Activated T-cell treated with anti-CD3 and anti-CD28 coated beads, Interleukin-2, amount 50 U/mL, for 72 hours (primary cell): ENCODE measurements at regions not wholly inside any gene's neighbourhood (a gene's known extent, or its start where the extent isn't known, plus 50 kb on each side); places are given as distances from the start of the nearest gene placed in this dataset.

ENCODE experiments used
- ATAC-seq, 2 donors: fragments of 150-1000 bp; cut with Tn5 transposase; replicated peaks in 1 of 2; 2 replicates each; pipeline ENCODE4 v1.10.0; 2021; ENCODE audit warnings: moderate library complexity in 2 of 2, mild to moderate bottlenecking in 1 of 2
- DNase-seq, 2 donors: peaks; one replicate each; pipeline ENCODE4 v3.0.0; 2021 to 2022; ENCODE audit warnings: mixed read lengths in 1 of 2
- H3K27ac Mint-ChIP-seq: one replicate; pipeline ENCODE4 v1.8.0; 2022; ENCODE audit warnings: mild to moderate bottlenecking, moderate library complexity, mixed read lengths
- H3K27me3 Mint-ChIP-seq: one replicate; pipeline ENCODE4 v1.8.0; 2022; ENCODE audit warnings: low read depth, mixed read lengths
- H3K36me3 Mint-ChIP-seq, 2 donors: one replicate each; pipeline ENCODE4 v1.8.0; 2022; ENCODE audit warnings: mixed read lengths in 2 of 2, mild to moderate bottlenecking in 1 of 2; ENCODE audit not compliant: insufficient read depth in 2 of 2
- H3K4me1 Mint-ChIP-seq: one replicate; pipeline ENCODE4 v1.8.0; 2022; ENCODE audit warnings: low read depth, mixed read lengths
- H3K4me3 Mint-ChIP-seq, 2 donors: one replicate each; pipeline ENCODE4 v1.8.0; 2022; ENCODE audit warnings: mild to moderate bottlenecking in 2 of 2, mixed read lengths in 2 of 2, moderate library complexity in 2 of 2
- H3K9me3 Mint-ChIP-seq, 2 donors: one replicate each; pipeline ENCODE4 v1.8.0; 2022; ENCODE audit warnings: mixed read lengths in 2 of 2

DNA sequence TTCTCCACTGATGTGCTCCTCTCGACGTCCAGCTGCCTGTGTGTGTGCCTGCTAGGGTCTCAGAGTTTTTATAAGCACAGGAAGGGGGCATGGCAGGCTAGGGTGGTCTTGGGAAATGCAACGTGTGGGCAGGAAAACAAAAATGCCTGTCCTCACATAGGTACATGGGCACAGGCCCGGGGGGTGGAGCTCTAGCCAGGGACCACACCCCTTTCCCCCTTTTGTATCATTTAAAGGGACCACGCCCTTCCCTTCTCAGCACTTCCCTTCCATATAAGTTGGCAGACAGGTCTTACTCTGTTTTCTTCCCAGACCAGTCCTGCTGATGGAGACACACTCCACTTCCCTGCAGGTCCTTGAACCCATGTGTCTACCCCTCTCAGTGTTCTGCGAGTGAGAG, 645.0 kb downstream of the CBLN2 start:
- DNase-seq = no peak
- peaks cover 2 to 8% of the 10 kb centered on the region in 2 donors for H3K9me3 Mint-ChIP-seq
- no peaks in the 10 kb centered on the region for H3K27me3 Mint-ChIP-seq
- H3K36me3 Mint-ChIP-seq = no peaks in the 10 kb centered on the region
- no peak overlapping the region for H3K4me3 Mint-ChIP-seq
- no peak overlapping the region for H3K27ac Mint-ChIP-seq
- no peak for ATAC-seq
- H3K4me1 Mint-ChIP-seq = no peaks in the 10 kb centered on the region

DNA sequence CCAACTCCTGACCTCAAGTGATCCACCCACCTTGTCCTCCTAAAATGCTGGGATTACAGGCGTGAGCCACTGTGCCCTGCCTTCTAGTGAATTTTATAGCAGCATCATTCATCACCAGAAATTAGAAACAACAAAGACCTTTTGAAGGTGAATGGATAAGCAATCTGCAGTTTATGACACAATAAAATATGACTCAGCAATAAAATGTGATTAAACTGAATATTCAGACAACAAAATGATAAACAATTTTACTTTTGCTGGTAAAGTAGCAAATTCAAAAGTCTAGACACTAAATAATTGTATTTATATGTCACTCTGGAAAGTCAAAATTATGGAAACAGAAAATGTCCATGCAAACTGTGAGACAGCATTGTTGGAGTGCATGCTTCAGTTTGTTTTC, 656.6 kb downstream of the CBLN2 start:
- peaks cover 4 to 10% of the 10 kb centered on the region in 2 donors for H3K9me3 Mint-ChIP-seq
- DNase-seq (no peak), ATAC-seq (no peak)
- H3K4me3 Mint-ChIP-seq = no peak overlapping the region
- no peaks in the 10 kb centered on the region for H3K36me3 Mint-ChIP-seq
- H3K27me3 Mint-ChIP-seq = no peaks in the 10 kb centered on the region
- H3K27ac Mint-ChIP-seq = no peak overlapping the region
- H3K4me1 Mint-ChIP-seq = no peaks in the 10 kb centered on the region

DNA sequence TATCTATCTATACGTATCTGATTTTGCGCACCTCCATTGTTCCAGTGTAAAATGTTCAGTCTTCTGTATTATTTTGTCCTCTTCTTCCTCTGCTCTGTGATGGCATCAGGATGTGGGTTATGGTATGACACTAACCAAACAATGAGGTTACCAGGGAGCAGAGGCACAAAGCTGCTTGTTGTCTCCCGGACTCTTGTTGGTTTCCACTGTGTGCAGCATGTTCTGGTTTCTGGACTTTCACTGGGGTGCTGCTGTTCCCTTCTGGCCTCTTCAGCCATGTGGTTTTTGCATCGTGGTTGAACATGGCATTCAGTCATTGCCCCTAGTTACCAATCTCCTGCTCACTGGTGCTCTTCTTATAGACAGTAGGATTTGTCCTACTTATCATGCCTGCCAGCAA, 665.9 kb downstream of the CBLN2 start:
- peaks cover 0 to 3% of the 10 kb centered on the region in 2 donors for H3K9me3 Mint-ChIP-seq
- no peaks in the 10 kb centered on the region for H3K4me1 Mint-ChIP-seq
- H3K4me3 Mint-ChIP-seq = no peak overlapping the region
- no peak overlapping the region for H3K27ac Mint-ChIP-seq
- no peak for DNase-seq
- H3K36me3 Mint-ChIP-seq = no peaks in the 10 kb centered on the region
- ATAC-seq = no peak
- H3K27me3 Mint-ChIP-seq = no peaks in the 10 kb centered on the region

DNA sequence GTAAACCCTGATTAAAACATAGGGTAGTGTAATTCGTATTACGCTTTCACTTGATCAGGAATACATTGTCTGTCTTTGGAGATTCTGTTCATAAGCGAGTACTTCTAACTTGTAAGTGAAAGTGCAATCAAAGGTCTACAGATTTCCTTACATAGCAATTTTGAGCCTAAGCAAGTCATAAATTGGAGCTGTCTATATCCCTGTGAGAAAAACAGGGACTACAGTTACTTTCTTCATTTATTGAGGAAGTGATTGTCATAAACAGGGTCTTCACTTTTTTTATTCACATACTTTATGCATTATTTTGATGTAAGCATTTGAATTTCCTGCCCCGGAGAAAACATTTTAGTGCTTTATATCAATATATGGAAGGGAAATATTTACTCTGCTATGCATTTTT, 670.4 kb downstream of the CBLN2 start:
- Mint-ChIP-seq H3K4me1 (no peaks in the 10 kb centered on the region), H3K36me3 (no peaks in the 10 kb centered on the region)

DNA sequence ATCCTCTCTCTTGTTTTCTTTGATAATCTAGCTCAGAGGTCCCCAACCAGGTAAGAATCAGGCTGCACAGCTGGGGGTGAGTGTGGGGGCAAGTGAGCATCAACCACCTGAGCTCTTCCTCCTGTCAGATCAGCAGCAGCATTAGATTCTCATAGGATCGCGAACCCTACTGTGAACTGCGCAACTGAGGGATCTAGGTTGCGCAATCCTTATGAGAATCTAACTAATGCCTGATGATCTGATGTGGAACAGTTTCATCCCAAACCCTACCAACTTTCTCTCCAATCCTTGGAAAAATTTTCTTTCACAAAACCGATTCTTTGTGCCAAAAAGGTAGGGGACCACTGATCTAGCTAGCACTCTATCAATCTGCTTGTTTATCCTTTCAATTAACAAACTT, 678.3 kb downstream of the CBLN2 start:
- no peak for ATAC-seq
- Mint-ChIP-seq H3K27ac (no peak overlapping the region), H3K9me3 (peaks cover 2 to 6% of the 10 kb centered on the region in 2 donors), H3K4me3 (no peak overlapping the region), H3K36me3 (no peaks in the 10 kb centered on the region), H3K27me3 (no peaks in the 10 kb centered on the region), H3K4me1 (no peaks in the 10 kb centered on the region)
- no peak for DNase-seq

More for the DNA sequence above, 670.4 kb downstream of the CBLN2 start:
- DNase-seq = no peak
- no peak for ATAC-seq
- Mint-ChIP-seq H3K27ac (no peak overlapping the region), H3K9me3 (peaks cover 1 to 2% of the 10 kb centered on the region in 2 donors), H3K27me3 (no peaks in the 10 kb centered on the region), H3K4me3 (no peak overlapping the region)

DNA sequence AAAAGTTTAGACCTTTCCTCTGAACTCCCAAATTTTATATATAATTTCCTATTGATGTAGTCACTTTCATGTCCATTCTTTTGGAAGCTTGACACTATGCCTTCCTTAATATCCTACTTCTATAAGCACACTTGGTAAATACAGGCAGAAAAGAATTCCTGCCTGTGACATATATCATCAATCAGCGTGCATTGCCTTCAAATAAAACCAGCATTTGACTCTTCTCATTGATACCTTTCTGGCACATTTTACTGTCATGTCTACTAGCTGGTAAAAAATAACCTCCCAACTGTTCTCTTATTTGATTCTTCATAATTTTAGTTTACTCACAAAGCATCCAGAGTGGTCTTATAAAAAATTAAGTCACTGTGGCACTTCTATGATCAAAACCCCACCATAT, 693.5 kb downstream of the CBLN2 start:
- H3K4me1 Mint-ChIP-seq = no peaks in the 10 kb centered on the region
- H3K9me3 Mint-ChIP-seq = peaks cover 4 to 6% of the 10 kb centered on the region in 2 donors
- H3K36me3 Mint-ChIP-seq = peaks cover 0 to 2% of the 10 kb centered on the region in 2 donors
- H3K27ac Mint-ChIP-seq = no peak overlapping the region
- H3K4me3 Mint-ChIP-seq = no peak overlapping the region
- DNase-seq (no peak), ATAC-seq (no peak)
- H3K27me3 Mint-ChIP-seq = no peaks in the 10 kb centered on the region

DNA sequence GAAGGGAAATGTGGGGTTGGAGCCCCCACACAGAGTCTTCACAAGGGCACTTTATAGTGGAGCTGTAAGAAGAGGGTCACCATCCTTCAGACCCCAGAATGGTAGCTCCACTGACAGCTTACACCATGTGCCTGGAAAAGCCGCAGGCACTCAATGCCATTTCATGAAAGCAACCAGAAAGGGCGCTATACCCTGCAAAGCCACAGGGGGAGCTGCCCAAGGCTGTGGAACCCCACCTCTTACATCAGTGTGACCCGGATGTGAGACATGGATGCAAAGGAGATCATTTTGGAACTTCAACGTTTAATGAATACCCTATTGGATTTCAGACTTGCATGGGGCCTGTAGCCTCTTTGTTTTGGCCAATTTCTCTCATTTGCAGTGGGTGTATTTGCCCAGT, 694.7 kb downstream of the CBLN2 start:
- H3K27me3 Mint-ChIP-seq = no peaks in the 10 kb centered on the region
- peaks cover 4% of the 10 kb centered on the region in 2 donors for H3K9me3 Mint-ChIP-seq
- no peaks in the 10 kb centered on the region for H3K4me1 Mint-ChIP-seq
- H3K36me3 Mint-ChIP-seq = peaks cover 0 to 2% of the 10 kb centered on the region in 2 donors
- no peak overlapping the region for H3K4me3 Mint-ChIP-seq
- no peak for ATAC-seq
- H3K27ac Mint-ChIP-seq = no peak overlapping the region
- no peak for DNase-seq

DNA sequence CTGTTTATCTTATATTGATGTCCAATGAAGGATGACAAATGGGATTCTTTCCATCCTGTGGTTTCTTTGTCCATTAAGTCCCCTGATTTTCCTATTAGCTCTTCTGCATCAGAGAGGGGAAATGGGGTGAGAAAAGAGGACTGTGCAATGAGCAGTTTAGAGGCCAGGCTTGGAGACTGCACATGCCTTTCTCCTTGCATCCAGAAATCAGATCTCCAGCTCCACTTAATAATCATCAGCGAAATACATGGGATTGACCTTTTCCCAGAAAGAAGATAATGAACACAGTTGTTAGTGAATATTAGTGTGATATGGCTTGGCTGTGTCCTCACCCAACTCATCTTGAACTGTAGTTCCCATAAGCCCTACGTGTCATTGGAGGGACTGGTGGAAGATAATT, 697.4 kb downstream of the CBLN2 start:
- H3K27me3 Mint-ChIP-seq = no peaks in the 10 kb centered on the region
- no peak overlapping the region for H3K4me3 Mint-ChIP-seq
- peaks cover 0 to 2% of the 10 kb centered on the region in 2 donors for H3K36me3 Mint-ChIP-seq
- DNase-seq (no peak), ATAC-seq (no peak)
- H3K4me1 Mint-ChIP-seq = no peaks in the 10 kb centered on the region
- peaks cover 4% of the 10 kb centered on the region in 2 donors for H3K9me3 Mint-ChIP-seq
- no peak overlapping the region for H3K27ac Mint-ChIP-seq

DNA sequence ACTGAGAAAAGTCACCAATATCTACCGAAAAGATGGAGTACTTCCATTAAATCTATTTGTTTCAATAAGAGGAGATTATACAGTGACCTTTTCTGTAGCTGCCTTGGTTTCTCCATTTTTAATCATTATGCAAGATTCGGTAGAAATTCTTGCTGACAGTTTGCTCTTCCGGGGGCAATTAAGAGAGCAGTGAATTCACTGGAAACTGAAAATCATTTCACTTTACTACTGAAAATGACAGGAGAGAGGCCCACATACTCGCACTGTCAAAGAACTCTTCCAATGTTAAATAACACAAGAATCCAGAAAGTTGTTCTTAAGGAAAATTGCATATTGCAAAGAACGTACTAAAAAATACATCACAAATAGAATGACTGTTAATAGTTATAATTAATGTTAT, 699.3 kb downstream of the CBLN2 start:
- Mint-ChIP-seq H3K4me1 (no peaks in the 10 kb centered on the region), H3K27me3 (no peaks in the 10 kb centered on the region), H3K27ac (no peak overlapping the region), H3K9me3 (peaks cover 1 to 4% of the 10 kb centered on the region in 2 donors), H3K4me3 (no peak overlapping the region), H3K36me3 (peaks cover 0 to 2% of the 10 kb centered on the region in 2 donors)
- DNase-seq (no peak), ATAC-seq (no peak)

DNA sequence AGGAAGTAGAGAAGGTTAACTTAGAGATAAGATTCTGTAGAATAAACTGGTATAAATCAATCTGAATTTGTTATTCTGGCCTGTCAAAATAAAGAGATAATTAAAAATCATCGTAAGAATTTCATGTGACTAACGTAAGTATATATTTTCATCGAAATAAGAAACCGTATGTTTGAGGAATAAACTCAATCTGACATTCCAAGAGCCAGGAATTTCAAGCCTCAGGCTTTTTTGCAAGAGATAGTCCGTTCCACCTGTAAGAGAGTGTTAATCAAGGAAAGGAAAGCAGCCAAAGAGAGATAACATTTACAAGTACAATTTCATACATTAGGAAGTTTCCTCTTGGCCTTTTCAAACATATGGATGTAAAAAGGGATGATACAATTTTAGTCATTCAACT, 701.5 kb downstream of the CBLN2 start:
- Mint-ChIP-seq H3K36me3 (peaks cover 0 to 2% of the 10 kb centered on the region in 2 donors), H3K27me3 (no peaks in the 10 kb centered on the region), H3K4me3 (no peak overlapping the region), H3K9me3 (peaks cover 0 to 2% of the 10 kb centered on the region in 2 donors), H3K4me1 (no peaks in the 10 kb centered on the region), H3K27ac (no peak overlapping the region)
- DNase-seq (no peak), ATAC-seq (no peak)

DNA sequence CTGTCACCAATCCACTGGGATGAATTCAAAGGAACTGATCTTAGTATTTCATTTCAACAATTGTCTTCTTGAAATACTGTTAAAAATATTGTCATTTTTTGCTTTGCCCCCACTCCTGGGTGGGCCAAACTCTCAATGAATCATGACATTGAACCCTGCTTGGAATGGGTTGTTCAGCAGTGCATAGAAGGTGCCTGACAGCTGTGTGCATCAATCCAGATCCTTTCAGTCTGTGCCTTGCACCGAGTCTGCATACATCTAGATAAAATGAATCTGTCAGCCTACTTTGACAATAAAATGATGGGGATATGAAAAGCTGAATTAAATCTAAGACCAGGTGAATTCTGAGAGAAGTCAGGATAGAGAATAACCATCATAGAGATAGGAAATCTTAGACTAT, 706.6 kb downstream of the CBLN2 start:
- H3K4me3 Mint-ChIP-seq = no peak overlapping the region
- H3K4me1 Mint-ChIP-seq = no peaks in the 10 kb centered on the region
- H3K27me3 Mint-ChIP-seq = no peaks in the 10 kb centered on the region
- peaks cover 0 to 4% of the 10 kb centered on the region in 2 donors for H3K9me3 Mint-ChIP-seq
- no peak for DNase-seq
- H3K27ac Mint-ChIP-seq = no peak overlapping the region
- no peaks in the 10 kb centered on the region for H3K36me3 Mint-ChIP-seq
- ATAC-seq = no peak

DNA sequence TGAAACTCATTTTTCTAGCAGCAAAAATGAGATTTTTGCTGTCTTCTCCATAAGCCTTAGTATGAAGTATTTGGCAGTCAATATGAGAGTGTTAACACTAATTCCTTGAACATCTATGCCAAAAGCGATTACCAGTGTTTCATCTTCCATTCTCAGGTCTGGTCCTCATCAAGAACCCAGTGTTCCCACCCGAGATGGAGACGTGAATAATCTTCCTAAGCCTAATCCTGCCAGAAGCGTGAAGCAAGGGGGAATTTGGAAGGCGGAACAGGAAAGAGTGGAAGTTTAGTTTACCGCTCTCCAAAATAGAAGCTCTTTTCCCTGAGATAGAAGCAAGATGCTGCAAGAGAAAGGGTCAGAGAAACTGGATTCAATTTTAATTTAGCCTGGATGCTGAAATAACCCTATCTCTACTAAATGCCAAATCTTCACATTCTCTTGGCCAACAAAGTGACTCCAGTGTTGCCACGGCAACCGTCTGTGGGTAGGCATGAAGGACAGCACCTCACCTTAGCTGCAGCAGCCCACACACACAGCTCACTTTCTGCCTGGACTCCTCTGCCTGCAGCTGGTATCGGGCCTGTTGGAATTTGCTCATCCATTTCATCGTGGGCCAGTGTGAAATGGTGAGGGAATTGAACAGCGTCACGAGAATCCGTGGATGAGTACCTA, 711.1 kb downstream of the CBLN2 start:
- H3K27me3 Mint-ChIP-seq = no peaks in the 10 kb centered on the region
- peaks cover 2% of the 10 kb centered on the region in 2 donors for H3K9me3 Mint-ChIP-seq
- H3K4me1 Mint-ChIP-seq = no peaks in the 10 kb centered on the region
- H3K4me3 Mint-ChIP-seq = no peak overlapping the region
- no peak for ATAC-seq
- DNase-seq = no peak
- H3K36me3 Mint-ChIP-seq = no peaks in the 10 kb centered on the region
- H3K27ac Mint-ChIP-seq = no peak overlapping the region

DNA sequence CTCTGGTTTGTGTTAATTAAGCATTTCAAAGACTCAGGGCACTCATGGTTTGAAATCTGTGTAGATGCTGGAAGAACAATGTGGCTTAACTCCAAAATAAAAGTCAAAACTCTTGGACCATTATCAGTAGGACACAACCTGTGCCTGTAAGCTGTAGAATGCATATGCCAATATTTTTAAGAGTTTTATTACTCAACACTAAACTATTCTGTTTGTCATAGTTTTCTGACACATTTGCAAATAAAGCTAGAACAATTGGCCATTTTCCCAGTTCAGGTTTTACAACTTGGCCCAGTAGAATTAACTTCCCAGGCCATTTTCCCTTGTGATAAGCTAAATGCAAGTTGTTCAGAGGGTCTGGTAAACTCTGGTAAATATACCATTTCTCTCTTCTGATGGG, 713.1 kb downstream of the CBLN2 start:
- Mint-ChIP-seq H3K9me3 (peaks cover 0 to 2% of the 10 kb centered on the region in 2 donors), H3K4me3 (no peak overlapping the region), H3K27me3 (no peaks in the 10 kb centered on the region), H3K4me1 (no peaks in the 10 kb centered on the region), H3K36me3 (no peaks in the 10 kb centered on the region), H3K27ac (no peak overlapping the region)
- ATAC-seq = no peak
- no peak for DNase-seq

DNA sequence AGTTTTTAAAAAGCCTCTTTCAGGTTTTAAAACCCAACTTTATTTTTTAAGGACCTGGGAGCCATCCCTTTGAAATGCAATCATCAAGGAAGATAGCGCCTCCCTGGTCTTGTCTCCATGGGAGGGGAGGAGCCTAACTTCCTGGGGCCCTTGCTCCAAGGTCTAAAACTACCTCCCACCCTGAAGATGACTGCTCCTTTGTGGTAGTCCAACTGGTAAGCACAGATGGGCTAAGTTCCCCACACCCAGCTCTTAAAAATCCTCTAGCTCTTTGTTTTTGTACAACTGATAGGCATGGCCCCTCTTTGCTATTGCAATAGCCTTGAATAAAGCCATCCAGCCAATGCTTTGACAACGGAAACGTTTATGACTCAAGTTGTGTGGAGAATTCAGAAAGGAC, 716.8 kb downstream of the CBLN2 start:
- no peaks in the 10 kb centered on the region for H3K36me3 Mint-ChIP-seq
- no peaks in the 10 kb centered on the region for H3K27me3 Mint-ChIP-seq
- no peak overlapping the region for H3K27ac Mint-ChIP-seq

More for the DNA sequence above, 716.8 kb downstream of the CBLN2 start:
- no peak overlapping the region for H3K4me3 Mint-ChIP-seq
- H3K4me1 Mint-ChIP-seq = no peaks in the 10 kb centered on the region
- no peak for ATAC-seq
- peaks cover 0 to 2% of the 10 kb centered on the region in 2 donors for H3K9me3 Mint-ChIP-seq
- no peak for DNase-seq
